Mesendoderm (in vitro differentiated cells): ENCODE measurements at regions not wholly inside any gene's neighbourhood (a gene's known extent, or its start where the extent isn't known, plus 50 kb on each side); places are given as distances from the start of the nearest gene placed in this dataset.

ENCODE experiments used
- DNase-seq: peaks from one replicate; pipeline ENCODE4 v3.0.0; 2013
- H2AK5ac ChIP-seq: 2 replicates; pipeline ENCODE4 v1.6.1; 2013; ENCODE audit warnings: low read length, inconsistent platforms
- H2BK120ac ChIP-seq: 2 replicates; pipeline ENCODE4 v1.6.1; 2013; ENCODE audit warnings: low read depth, mild to moderate bottlenecking, low read length, moderate library complexity, mixed read lengths
- H2BK15ac ChIP-seq: replicated peaks from 2 replicates; pipeline ENCODE4 v1.6.1; 2013; ENCODE audit warnings: low read depth, mild to moderate bottlenecking, moderate library complexity
- H2BK5ac ChIP-seq: 2 replicates; pipeline ENCODE4 v1.6.1; 2013; ENCODE audit warnings: low read length, inconsistent platforms
- H3K18ac ChIP-seq: 2 replicates; pipeline ENCODE4 v1.6.1; 2013; ENCODE audit warnings: mild to moderate bottlenecking, low read length, mixed read lengths
- H3K23ac ChIP-seq: one replicate; pipeline ENCODE4 v1.6.1; 2013; ENCODE audit warnings: low read length
- H3K27ac ChIP-seq: 2 replicates; pipeline ENCODE4 v1.5.1; 2013; ENCODE audit warnings: low read depth, mild to moderate bottlenecking, inconsistent platforms, low read length, moderate library complexity
- H3K27me3 ChIP-seq: 2 replicates; pipeline ENCODE4 v1.6.1; 2013; ENCODE audit warnings: low read length, control low read depth, mild to moderate bottlenecking, inconsistent platforms; ENCODE audit not compliant: insufficient read depth, poor library complexity
- H3K36me3 ChIP-seq: 2 replicates; pipeline ENCODE4 v1.6.1; 2013; ENCODE audit warnings: low read length, inconsistent platforms; ENCODE audit not compliant: control insufficient read depth, insufficient read depth
- H3K4ac ChIP-seq: one replicate; pipeline ENCODE4 v1.6.1; 2013; ENCODE audit warnings: low read depth, mild to moderate bottlenecking, low read length, moderate library complexity
- H3K4me1 ChIP-seq: 2 replicates; pipeline ENCODE4 v1.6.1; 2013; ENCODE audit warnings: low read depth, low read length, inconsistent platforms; ENCODE audit not compliant: control insufficient read depth
- H3K4me2 ChIP-seq: 2 replicates; pipeline ENCODE4 v1.6.1; 2013; ENCODE audit warnings: low read length
- H3K4me3 ChIP-seq: 2 replicates; pipeline ENCODE4 v1.5.1; 2013; ENCODE audit warnings: mild to moderate bottlenecking, low read length
- H3K56ac ChIP-seq: one replicate; pipeline ENCODE4 v1.6.1; 2013; ENCODE audit warnings: low read length
- H3K79me1 ChIP-seq: 2 replicates; pipeline ENCODE4 v1.6.1; 2013; ENCODE audit warnings: low read length, inconsistent platforms
- H3K79me2 ChIP-seq: 2 replicates; pipeline ENCODE4 v1.6.1; 2013; ENCODE audit warnings: mild to moderate bottlenecking, low read length; ENCODE audit not compliant: control insufficient read depth, insufficient read depth
- H3K9ac ChIP-seq: 2 replicates; pipeline ENCODE4 v1.6.1; 2013; ENCODE audit warnings: low read length, inconsistent platforms
- H4K5ac ChIP-seq: one replicate; pipeline ENCODE4 v1.6.1; 2013; ENCODE audit warnings: low read length
- H4K8ac ChIP-seq: one replicate; pipeline ENCODE4 v1.6.1; 2013; ENCODE audit warnings: low read depth, mild to moderate bottlenecking, control low read depth, low read length, moderate library complexity
- WGBS: extraction: QIAGEN DNeasy Blood & Tissue Kit; methylation state at CpG from one replicate; pipeline ENCODE4 v1.1.7; 2013; ENCODE audit warnings: low lambda C conversion rate, missing lambda C conversion rate; ENCODE audit not compliant: insufficient coverage; ENCODE audit errors: extremely low coverage; 5-methylcytosine and 5-hydroxymethylcytosine counted together

DNA sequence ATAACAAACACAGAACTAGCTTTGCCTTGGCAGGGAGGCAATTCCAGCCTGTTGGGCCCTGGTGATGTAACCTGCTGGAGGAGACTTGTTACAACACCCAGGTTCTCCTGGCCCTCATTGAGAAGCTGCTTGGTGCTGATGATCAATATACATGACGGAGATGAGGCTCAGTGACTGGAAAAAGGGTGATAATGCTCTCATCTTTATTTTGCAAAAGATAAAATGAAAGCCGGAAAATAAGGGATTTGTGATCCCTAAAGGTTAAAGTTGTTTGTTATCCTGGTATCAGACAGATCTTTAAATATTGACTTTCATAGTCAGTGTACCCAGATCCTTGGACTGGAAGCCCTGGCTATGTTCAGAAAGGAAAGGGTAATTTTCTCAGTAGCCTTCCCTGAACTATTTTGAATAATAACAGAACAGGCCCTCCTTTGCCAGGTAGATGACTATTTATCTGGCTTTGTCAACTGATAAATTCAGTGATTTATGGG is 118.9 kb upstream of the MEIS2 start:
- H3K4me1 ChIP-seq = no peaks in the 10 kb centered on the region
- no peak overlapping the region for H3K9ac ChIP-seq
- H3K79me2 ChIP-seq = no peaks in the 10 kb centered on the region
- no peak overlapping the region for H3K23ac ChIP-seq
- WGBS = no CpG with 5 or more reads among the region's 2 CpGs
- no peak for DNase-seq
- H3K36me3 ChIP-seq = no peaks in the 10 kb centered on the region
- H3K18ac ChIP-seq = no peak overlapping the region
- H4K5ac ChIP-seq = no peak overlapping the region
- H2BK5ac ChIP-seq = no peak overlapping the region
- no peak overlapping the region for H3K4me2 ChIP-seq
- no peak overlapping the region for H3K27ac ChIP-seq
- H2AK5ac ChIP-seq = no peak overlapping the region
- H2BK120ac ChIP-seq = no peak overlapping the region
- H2BK15ac ChIP-seq = no peak overlapping the region
- no peak overlapping the region for H3K56ac ChIP-seq
- no peaks in the 10 kb centered on the region for H3K79me1 ChIP-seq
- H3K27me3 ChIP-seq = no peaks in the 10 kb centered on the region
- H4K8ac ChIP-seq = no peak overlapping the region
- no peak overlapping the region for H3K4me3 ChIP-seq
- no peak overlapping the region for H3K4ac ChIP-seq

DNA sequence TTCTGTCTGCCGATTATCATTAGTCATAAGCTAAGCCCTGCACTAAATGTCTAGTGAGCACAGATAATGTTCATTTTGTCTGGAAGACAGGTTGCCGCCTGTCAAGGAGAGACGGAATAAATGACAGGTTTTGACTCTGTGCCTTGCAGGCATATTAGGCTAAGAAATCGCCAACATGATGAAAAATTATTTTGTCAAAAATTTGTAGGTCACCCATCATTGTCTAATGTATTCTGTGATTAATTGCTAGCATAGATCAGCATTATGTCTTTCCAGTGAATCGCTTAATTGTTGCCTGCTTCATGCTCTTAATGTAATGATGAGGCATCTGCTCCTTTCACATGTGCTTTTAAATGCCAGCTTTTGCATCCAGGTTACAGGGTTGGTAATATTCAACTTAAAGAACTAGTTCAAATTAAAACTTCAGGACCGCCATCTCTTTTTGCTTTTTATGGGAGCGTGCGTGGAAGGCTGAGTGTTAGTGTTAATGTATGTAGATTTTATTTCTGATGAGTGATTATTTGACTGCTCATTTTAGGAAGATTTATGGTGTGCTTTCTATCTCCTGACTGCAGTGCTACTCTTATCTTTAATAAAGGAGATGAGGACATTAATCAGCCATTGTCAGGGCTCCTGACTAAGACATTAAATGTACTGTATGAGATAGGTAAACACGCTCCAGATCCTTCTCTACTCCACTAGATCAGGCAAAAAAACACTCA is 120.8 kb upstream of the MEIS2 start:
- no peak for DNase-seq
- Histone ChIP-seq H3K36me3 (no peaks in the 10 kb centered on the region), H3K18ac (no peak overlapping the region), H3K79me1 (no peaks in the 10 kb centered on the region), H3K4me3 (no peak overlapping the region), H3K79me2 (no peaks in the 10 kb centered on the region), H4K5ac (no peak overlapping the region), H2BK5ac (no peak overlapping the region), H3K56ac (no peak overlapping the region), H3K4ac (no peak overlapping the region), H3K9ac (no peak overlapping the region), H2BK15ac (no peak overlapping the region), H3K4me2 (no peak overlapping the region), H2AK5ac (no peak overlapping the region), H2BK120ac (no peak overlapping the region), H3K4me1 (no peaks in the 10 kb centered on the region), H3K27me3 (no peaks in the 10 kb centered on the region), H3K27ac (no peak overlapping the region), H4K8ac (no peak overlapping the region), H3K23ac (no peak overlapping the region)
- no CpG with 5 or more reads among the region's 9 CpGs for WGBS

DNA sequence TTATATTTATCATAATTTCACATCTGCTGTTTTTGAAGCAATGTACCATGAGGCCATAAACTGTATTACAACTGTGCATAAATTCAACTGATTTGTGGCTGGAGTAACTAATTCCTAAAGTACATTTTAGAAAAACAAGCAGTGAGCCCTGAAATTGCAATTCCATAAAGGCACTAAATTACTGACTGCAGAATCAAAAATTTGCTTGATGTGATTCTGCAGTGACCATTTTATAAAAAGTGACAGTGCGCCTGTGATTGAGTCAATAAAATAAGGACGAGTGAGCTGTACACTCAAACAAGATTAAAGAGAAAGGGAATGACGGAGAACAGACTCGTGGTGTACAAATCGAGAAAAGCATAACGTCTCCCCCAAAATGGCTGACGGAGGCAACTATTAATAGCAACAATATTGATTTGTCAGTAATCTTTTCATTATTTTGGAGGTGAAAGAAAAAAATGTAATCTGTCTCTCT is 121.4 kb upstream of the MEIS2 start:
- no peak overlapping the region for H3K4me2 ChIP-seq
- no peak overlapping the region for H3K23ac ChIP-seq
- no peak overlapping the region for H2BK5ac ChIP-seq
- no peak overlapping the region for H2AK5ac ChIP-seq
- H3K36me3 ChIP-seq = no peaks in the 10 kb centered on the region
- no peak overlapping the region for H3K27ac ChIP-seq
- no peak overlapping the region for H4K8ac ChIP-seq
- H3K4me3 ChIP-seq = no peak overlapping the region
- no peak for DNase-seq
- H3K27me3 ChIP-seq = no peaks in the 10 kb centered on the region
- no CpG with 5 or more reads among the region's 7 CpGs for WGBS
- no peaks in the 10 kb centered on the region for H3K79me1 ChIP-seq
- no peaks in the 10 kb centered on the region for H3K79me2 ChIP-seq
- H3K56ac ChIP-seq = no peak overlapping the region
- H3K4ac ChIP-seq = no peak overlapping the region
- no peak overlapping the region for H2BK15ac ChIP-seq
- no peaks in the 10 kb centered on the region for H3K4me1 ChIP-seq
- no peak overlapping the region for H2BK120ac ChIP-seq
- no peak overlapping the region for H3K9ac ChIP-seq
- H3K18ac ChIP-seq = no peak overlapping the region
- H4K5ac ChIP-seq = no peak overlapping the region

DNA sequence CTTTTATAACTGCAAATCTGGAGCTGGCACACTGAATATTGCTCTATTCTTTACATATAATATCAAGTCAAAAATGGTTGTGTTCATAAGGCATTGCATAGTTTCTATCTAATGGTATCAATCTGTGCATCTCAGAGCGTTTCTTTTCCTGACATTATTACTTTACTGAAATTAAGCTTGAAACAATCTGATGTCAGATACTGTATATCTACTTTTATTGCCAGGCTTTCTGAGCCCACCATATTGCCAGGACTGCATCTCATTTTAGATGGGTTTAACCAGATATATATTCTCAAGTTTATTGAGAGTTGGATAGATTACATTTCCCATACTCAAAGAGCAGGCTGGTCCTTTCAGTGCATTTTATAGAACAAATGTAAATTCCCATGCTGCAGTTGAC is 122.7 kb upstream of the MEIS2 start:
- no peak overlapping the region for H3K56ac ChIP-seq
- H3K79me2 ChIP-seq = no peaks in the 10 kb centered on the region
- no peak overlapping the region for H4K8ac ChIP-seq
- no peak overlapping the region for H3K4me3 ChIP-seq
- DNase-seq = no peak
- no peak overlapping the region for H3K27ac ChIP-seq
- H2BK5ac ChIP-seq = no peak overlapping the region
- no peak overlapping the region for H2BK120ac ChIP-seq
- no CpG with 5 or more reads among the region's 1 CpG for WGBS
- no peaks in the 10 kb centered on the region for H3K36me3 ChIP-seq
- no peaks in the 10 kb centered on the region for H3K27me3 ChIP-seq
- H3K4me2 ChIP-seq = no peak overlapping the region
- H3K18ac ChIP-seq = no peak overlapping the region
- no peak overlapping the region for H3K9ac ChIP-seq
- no peaks in the 10 kb centered on the region for H3K4me1 ChIP-seq
- no peak overlapping the region for H3K23ac ChIP-seq
- no peak overlapping the region for H4K5ac ChIP-seq
- H3K4ac ChIP-seq = no peak overlapping the region
- H2AK5ac ChIP-seq = no peak overlapping the region
- no peaks in the 10 kb centered on the region for H3K79me1 ChIP-seq
- H2BK15ac ChIP-seq = no peak overlapping the region

DNA sequence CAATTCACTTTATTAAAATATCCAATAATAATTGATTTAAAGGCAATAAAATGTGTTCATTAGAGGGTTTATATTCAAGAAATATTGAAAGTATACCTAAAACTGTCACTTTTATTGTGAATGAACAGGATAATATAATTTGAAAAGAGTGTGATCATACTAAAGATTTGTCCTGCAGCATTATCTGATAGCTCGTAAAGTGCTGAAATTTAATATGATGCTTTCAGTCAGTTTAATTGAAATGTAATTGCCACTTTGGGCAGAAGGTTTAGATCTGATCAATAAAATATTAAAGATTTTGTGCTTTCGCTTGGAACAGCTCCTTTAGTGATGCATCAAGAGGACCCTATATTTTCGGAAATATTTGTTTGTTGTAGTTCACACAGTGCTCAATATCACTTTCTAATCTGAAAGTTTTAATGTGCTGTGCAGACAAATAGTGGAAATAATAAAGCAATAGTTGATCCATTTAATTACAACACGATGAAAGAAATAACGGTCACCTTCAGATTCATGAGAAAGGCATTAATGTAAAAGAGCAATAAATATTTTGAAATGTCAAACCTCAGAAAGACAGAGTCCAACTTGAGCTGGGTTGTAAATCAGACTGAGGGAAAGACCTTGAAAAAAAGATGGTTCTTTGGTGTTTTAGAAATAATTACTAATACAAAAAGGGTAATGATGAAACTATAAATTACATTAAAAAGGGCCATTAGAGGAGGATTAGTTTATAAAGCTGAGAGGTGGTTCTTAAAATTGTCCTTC is 129.7 kb upstream of the MEIS2 start:
- no peak overlapping the region for H3K9ac ChIP-seq
- no peaks in the 10 kb centered on the region for H3K4me1 ChIP-seq
- H3K79me1 ChIP-seq = no peaks in the 10 kb centered on the region
- H2BK5ac ChIP-seq = no peak overlapping the region
- H3K18ac ChIP-seq = no peak overlapping the region
- H4K8ac ChIP-seq = no peak overlapping the region
- no peak overlapping the region for H3K27ac ChIP-seq
- H3K36me3 ChIP-seq = no peaks in the 10 kb centered on the region
- no peak overlapping the region for H3K4me3 ChIP-seq
- H3K27me3 ChIP-seq = no peaks in the 10 kb centered on the region
- H2BK120ac ChIP-seq = no peak overlapping the region
- no peak overlapping the region for H3K4ac ChIP-seq
- H2AK5ac ChIP-seq = no peak overlapping the region
- no peak overlapping the region for H2BK15ac ChIP-seq
- no peak overlapping the region for H4K5ac ChIP-seq
- H3K4me2 ChIP-seq = no peak overlapping the region
- no peaks in the 10 kb centered on the region for H3K79me2 ChIP-seq
- no peak overlapping the region for H3K23ac ChIP-seq
- WGBS = no CpG with 5 or more reads among the region's 5 CpGs
- no peak overlapping the region for H3K56ac ChIP-seq
- DNase-seq = no peak
